HG02981 (cell line): ENCODE measurements at regions not wholly inside any gene's neighbourhood (a gene's known extent, or its start where the extent isn't known, plus 50 kb on each side); places are given as distances from the start of the nearest gene placed in this dataset.

Source experiments
- ATAC-seq: cut with Tn5 transposase; IDR thresholded peaks from one replicate; pipeline ENCODE4 v1.9.1; 2021; ENCODE audit warnings: mild to moderate bottlenecking, moderate library complexity; ENCODE audit not compliant: unreplicated experiment

- no peak for ATAC-seq
Measured at GRCh38 chr13:86714495-86714894, 915.3 kb upstream of the SLITRK6 start.

DNA sequence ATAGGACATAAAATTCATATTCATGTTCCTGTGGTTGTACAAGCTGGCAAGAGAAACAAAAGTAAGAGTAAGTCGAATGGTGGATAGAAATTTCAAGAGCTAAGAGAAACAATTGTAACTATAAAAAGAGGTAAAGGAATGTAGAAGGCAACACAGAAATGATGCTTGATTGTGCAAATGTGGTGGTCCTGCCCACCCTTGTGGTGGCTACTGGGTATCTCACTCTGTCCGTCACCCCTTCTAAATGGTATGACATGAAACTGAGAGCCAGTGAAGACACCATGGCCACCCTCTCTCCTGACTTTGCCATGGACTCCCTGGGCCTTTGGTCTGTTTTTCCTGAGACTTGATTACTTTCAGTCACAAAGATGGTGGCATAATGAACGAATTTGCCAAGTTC is 925.9 kb upstream of the SLITRK6 start:
- ATAC-seq, result no peak

DNA sequence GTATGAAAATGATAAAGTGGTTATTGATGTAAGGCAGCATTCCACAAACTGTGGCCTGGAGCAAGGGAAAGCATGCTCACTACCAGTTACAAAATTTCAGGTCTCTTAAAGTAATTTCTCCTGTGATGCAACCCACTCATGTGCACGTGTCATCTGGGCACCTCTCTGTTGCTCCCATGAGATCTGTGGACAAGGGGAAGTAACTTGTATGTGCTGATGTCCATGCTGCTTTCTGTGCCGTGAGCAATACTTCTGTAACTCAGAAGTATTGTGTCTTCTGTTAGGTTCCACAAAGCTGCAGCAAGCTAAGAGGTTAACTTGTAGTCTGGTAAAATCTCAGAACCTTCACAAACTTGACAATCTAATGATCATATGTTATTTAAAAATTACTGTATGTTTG is 930.0 kb upstream of the SLITRK6 start:
- no peak for ATAC-seq

- ATAC-seq, result no peak
Measured at GRCh38 chr13:86731987-86732386, 932.8 kb upstream of the SLITRK6 start.

- ATAC-seq, result no peak
Measured at GRCh38 chr13:86737334-86737932, 933.7 kb upstream of the SLITRK5 start.

GRCh38 chr13:86741762-86742285 is 929.3 kb upstream of the SLITRK5 start:
- ATAC-seq, result no peak

- ATAC-seq, result no peak
Measured at GRCh38 chr13:86757236-86757978, 913.8 kb upstream of the SLITRK5 start.

- ATAC-seq, result no peak
Measured at GRCh38 chr13:86758116-86758515, 913.1 kb upstream of the SLITRK5 start.

GRCh38 chr13:86760620-86761019 is 910.6 kb upstream of the SLITRK5 start:
- no peak for ATAC-seq

- no peak for ATAC-seq
Measured at GRCh38 chr13:86765462-86765861, 905.7 kb upstream of the SLITRK5 start.

GRCh38 chr13:86788616-86789015 is 882.6 kb upstream of the SLITRK5 start:
- ATAC-seq, result no peak

DNA sequence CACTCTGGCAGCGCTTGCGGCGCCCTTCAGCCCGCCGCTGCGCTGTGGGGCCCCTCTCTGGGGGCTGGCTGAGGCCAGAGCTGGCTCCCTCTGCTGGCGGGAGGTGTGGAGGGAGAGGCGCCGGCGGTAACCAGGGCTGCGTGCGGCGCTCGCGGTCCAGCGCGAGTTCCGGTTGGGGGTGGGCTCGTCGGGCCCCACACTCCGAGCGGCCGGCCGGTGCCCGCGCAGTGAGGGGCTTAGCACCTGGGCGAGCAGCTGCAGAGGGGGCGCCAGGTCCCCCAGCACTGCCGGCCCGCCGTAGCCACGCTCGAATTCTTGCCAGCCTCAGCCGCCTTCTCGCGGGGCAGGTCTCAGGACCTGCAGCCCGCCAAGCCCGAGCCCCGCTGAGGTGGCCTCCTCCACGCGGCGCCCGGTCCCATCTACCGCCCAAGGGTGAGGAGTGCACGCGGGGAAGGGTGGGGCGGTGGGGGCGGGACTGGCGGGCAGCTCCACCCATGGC is 879.0 kb upstream of the SLITRK5 start:
- ATAC-seq, result no peak

GRCh38 chr13:86795858-86796257 is 875.3 kb upstream of the SLITRK5 start:
- ATAC-seq, result no peak

- no peak for ATAC-seq
Measured at GRCh38 chr13:86810361-86810760, 860.8 kb upstream of the SLITRK5 start.

- ATAC-seq, result no peak
Measured at GRCh38 chr13:86813198-86813597, 858.0 kb upstream of the SLITRK5 start.

DNA sequence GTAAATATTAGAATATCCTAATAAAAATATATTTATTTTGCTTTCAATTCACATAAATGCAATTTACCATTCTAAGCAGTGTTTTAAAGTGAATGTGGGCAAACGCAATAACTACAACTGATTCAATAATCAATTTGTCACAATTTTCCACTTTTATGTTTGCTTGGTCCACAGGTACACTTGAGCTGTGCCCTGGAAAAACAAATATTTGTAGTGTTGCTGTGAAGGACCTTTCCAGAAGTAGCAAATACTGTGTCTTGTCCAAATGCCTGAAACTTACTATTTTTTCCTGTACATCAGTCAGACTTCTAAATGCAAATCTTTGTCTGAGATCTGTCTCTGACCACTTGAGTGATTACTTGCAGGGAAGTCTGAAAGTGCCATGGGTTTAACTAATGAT is 845.8 kb upstream of the SLITRK5 start:
- no peak for ATAC-seq

DNA sequence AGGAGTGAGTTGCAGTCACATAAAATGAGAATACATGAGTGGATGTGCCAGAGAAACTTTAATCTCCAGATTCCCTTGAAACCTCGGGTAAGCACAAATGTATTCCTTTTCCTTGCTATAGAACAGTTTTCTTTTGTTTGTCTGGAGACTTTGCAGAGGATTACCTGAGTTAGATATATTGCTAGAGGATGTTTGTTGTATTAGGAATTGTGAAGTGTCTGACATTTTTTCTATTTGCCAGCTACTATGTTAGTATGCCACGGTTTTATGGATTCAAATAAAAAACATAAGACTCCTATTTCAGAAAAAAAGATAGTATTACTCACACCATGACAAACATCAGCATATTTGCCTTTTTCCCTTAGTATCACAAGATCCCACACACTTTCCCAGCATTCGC is 844.9 kb upstream of the SLITRK5 start:
- ATAC-seq, result no peak

DNA sequence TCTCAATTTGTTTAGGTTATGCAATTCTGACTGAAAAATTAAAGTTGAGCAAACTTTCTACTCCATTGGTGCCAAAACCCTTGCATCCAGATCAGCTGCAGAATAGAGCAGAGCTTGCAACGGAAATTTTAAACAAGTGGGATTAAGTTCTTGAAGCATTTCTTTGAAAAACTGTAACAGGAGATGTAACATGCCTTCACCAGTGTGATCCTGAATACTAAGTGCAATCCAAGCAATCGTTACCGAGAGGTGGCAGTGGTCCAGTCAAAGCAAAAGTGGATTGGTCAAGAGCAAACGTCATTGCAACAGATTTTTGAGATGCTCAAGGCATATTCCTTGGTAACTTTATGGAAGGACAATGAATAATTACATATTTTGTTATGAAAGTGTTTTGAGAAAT is 841.1 kb upstream of the SLITRK5 start:
- no peak for ATAC-seq

DNA sequence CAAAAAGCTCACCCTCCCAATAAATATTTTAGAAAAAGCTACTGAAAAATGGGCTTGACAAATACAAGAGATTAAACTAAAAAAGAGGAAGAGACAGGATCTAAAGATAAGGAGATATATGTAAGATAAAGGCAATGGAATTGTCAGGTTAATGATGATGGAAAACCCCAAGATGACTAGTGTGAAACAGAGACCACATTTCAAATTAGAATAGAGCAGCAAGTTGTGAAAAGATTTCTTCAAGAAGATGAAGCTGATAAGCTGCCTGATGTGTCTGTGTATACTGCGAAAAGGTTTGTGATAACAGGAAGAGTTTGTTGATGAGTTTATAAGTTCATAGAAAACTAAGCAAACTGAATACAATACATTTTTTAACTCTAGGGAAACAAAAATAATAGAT is 840.1 kb upstream of the SLITRK5 start:
- no peak for ATAC-seq

GRCh38 chr13:86838411-86839120 is 832.6 kb upstream of the SLITRK5 start:
- ATAC-seq, result no peak

DNA sequence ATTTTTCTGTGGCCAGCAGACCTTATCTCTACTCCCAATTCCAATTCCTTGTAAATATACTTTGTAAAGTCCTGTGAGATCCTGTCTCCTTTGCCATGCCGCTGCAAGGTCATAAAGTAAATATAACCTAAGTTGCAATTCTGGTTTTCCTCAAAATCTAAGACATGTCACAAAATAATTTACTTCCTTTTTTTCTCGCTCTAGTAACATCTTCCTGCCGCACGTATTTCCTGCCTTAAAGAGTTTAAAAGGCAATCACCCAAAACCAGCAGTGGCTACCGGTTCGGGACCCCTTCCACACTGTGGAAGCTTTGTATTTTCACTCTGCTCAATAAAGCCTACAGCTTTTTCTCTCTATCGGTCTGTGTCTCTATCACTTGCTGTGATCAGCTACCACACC is 832.0 kb upstream of the SLITRK5 start:
- ATAC-seq, result no peak
